NCI-H510A treated with DMSO at 0.1 percent for 48 hours (cell line): ENCODE measurements at regions not wholly inside any gene's neighbourhood (a gene's known extent, or its start where the extent isn't known, plus 50 kb on each side); places are given as distances from the start of the nearest gene placed in this dataset.

Experiments
- DNase-seq: peaks from one replicate; lab custom pipeline; 2025; lab: John Stamatoyannopoulos, UW

- no peak for DNase-seq
Observed at GRCh38 chr18:39521164-39521563, 1955.6 kb upstream of the CELF4 start.

GRCh38 chr18:39519741-39520140 lies 1954.1 kb upstream of the CELF4 start:
- DNase-seq = no peak

GRCh38 chr18:39515299-39515698 lies 1949.7 kb upstream of the CELF4 start:
- DNase-seq = no peak

GRCh38 chr18:39513186-39513585 lies 1947.6 kb upstream of the CELF4 start:
- no peak for DNase-seq

GRCh38 chr18:39506581-39507330 lies 1941.2 kb upstream of the CELF4 start:
- DNase-seq = no peak

- no peak for DNase-seq
Observed at GRCh38 chr18:39500306-39500705, 1934.7 kb upstream of the CELF4 start.

- no peak for DNase-seq
Observed at GRCh38 chr18:39497821-39498220, 1932.2 kb upstream of the CELF4 start.

GRCh38 chr18:39496986-39497385 lies 1931.4 kb upstream of the CELF4 start:
- DNase-seq = no peak

- DNase-seq = peak; percentile 34
Observed at GRCh38 chr18:39494211-39494896, 1928.8 kb upstream of the CELF4 start.

GRCh38 chr18:39491408-39491807 lies 1925.8 kb upstream of the CELF4 start:
- DNase-seq = no peak

- no peak for DNase-seq
Observed at GRCh38 chr18:39489431-39489830, 1923.8 kb upstream of the CELF4 start.

GRCh38 chr18:39487932-39488331 lies 1922.3 kb upstream of the CELF4 start:
- no peak for DNase-seq

- DNase-seq = no peak
Observed at GRCh38 chr18:39486268-39486667, 1920.7 kb upstream of the CELF4 start.

- no peak for DNase-seq
Observed at GRCh38 chr18:39485696-39486095, 1920.1 kb upstream of the CELF4 start.

- no peak for DNase-seq
Observed at GRCh38 chr18:39481281-39481680, 1915.7 kb upstream of the CELF4 start.

- no peak for DNase-seq
Observed at GRCh38 chr18:39480494-39481195, 1915.0 kb upstream of the CELF4 start.

- DNase-seq = no peak
Observed at GRCh38 chr18:39464006-39464405, 1898.4 kb upstream of the CELF4 start.

GRCh38 chr18:39462436-39462835 lies 1896.8 kb upstream of the CELF4 start:
- DNase-seq = no peak

GRCh38 chr18:39460136-39460535 lies 1894.5 kb upstream of the CELF4 start:
- DNase-seq = no peak

- no peak for DNase-seq
Observed at GRCh38 chr18:39455285-39455684, 1889.7 kb upstream of the CELF4 start.

GRCh38 chr18:39454866-39455265 lies 1889.3 kb upstream of the CELF4 start:
- DNase-seq = no peak

GRCh38 chr18:39453882-39454281 lies 1888.3 kb upstream of the CELF4 start:
- DNase-seq = peak; percentile 29

- no peak for DNase-seq
Observed at GRCh38 chr18:39453356-39453755, 1887.8 kb upstream of the CELF4 start.
